Loucy (cell line): ENCODE measurements at regions not wholly inside any gene's neighbourhood (a gene's known extent, or its start where the extent isn't known, plus 50 kb on each side); places are given as distances from the start of the nearest gene placed in this dataset.
"Not testable (repeated sequence)": the region's sequence is repeated elsewhere in the genome, so short reads cannot be mapped to it uniquely, and the experiment has no call there.

Source experiments
- H2AFZ ChIP-seq: fragments of 200-600 bp; sonication (generic); 2 replicates; pipeline ENCODE4 v1.6.0; 2016; ENCODE audit warnings: antibody characterized with exemption, mild to moderate bottlenecking, low read length, moderate library complexity
- H3F3A ChIP-seq: fragments of 200-600 bp; 2 replicates; pipeline ENCODE4 v1.6.0; 2016; ENCODE audit warnings: antibody characterized with exemption, low read depth, mild to moderate bottlenecking
- H3K27me3 ChIP-seq: fragments of 200-600 bp; sonication (generic); 2 replicates; pipeline ENCODE4 v1.6.1; 2014; ENCODE audit warnings: low read length, mild to moderate bottlenecking; ENCODE audit not compliant: insufficient read depth, poor library complexity, severe bottlenecking
- H3K36me3 ChIP-seq: fragments of 200-600 bp; sonication (generic); 2 replicates; pipeline ENCODE4 v1.6.1; 2016; ENCODE audit warnings: low read length; ENCODE audit not compliant: insufficient read depth
- H3K4me1 ChIP-seq: fragments of 200-600 bp; sonication (generic); 2 replicates; pipeline ENCODE4 v1.5.1; 2014; ENCODE audit warnings: low read length, mild to moderate bottlenecking; ENCODE audit not compliant: insufficient read depth, poor library complexity, severe bottlenecking
- H3K4me2 ChIP-seq: fragments of 200-600 bp; sonication (generic); 2 replicates; pipeline ENCODE4 v1.6.0; 2014; ENCODE audit warnings: antibody characterized with exemption, low read length, low read depth, mild to moderate bottlenecking; ENCODE audit not compliant: poor library complexity, severe bottlenecking
- H3K4me3 ChIP-seq: fragments of 200-600 bp; sonication (generic); 2 replicates; pipeline ENCODE4 v1.5.1; 2014; ENCODE audit warnings: low read length, mild to moderate bottlenecking, mixed read lengths; ENCODE audit not compliant: poor library complexity, severe bottlenecking
- H3K79me2 ChIP-seq: fragments of 200-600 bp; sonication (generic); 2 replicates; pipeline ENCODE4 v1.6.1; 2014; ENCODE audit warnings: low read length; ENCODE audit not compliant: insufficient read depth
- H3K9ac ChIP-seq: fragments of 200-600 bp; sonication (generic); 2 replicates; pipeline ENCODE4 v1.6.0; 2014; ENCODE audit warnings: mild to moderate bottlenecking, low read depth, low read length, moderate library complexity; ENCODE audit not compliant: poor library complexity, severe bottlenecking
- H3K9me2 ChIP-seq: fragments of 200-600 bp; sonication (generic); replicated peaks from 2 replicates; pipeline ENCODE4 v1.6.1; 2016; ENCODE audit warnings: low read depth, low read length, mixed read lengths
- H3K9me3 ChIP-seq: fragments of 200-600 bp; sonication (generic); 2 replicates; pipeline ENCODE4 v1.6.1; 2014; ENCODE audit warnings: mild to moderate bottlenecking, antibody characterized with exemption, low read length, low read depth; ENCODE audit not compliant: insufficient read depth
- H4K20me1 ChIP-seq: fragments of 200-600 bp; sonication (generic); 2 replicates; pipeline ENCODE4 v1.6.0; 2014; ENCODE audit warnings: antibody characterized with exemption, low read length, mild to moderate bottlenecking; ENCODE audit not compliant: insufficient read depth, poor library complexity, severe bottlenecking
- CTCF ChIP-seq: fragments of 200-600 bp; sonication (generic); conservative IDR thresholded peaks from 2 replicates; pipeline ENCODE4 v1.5.1; 2014; ENCODE audit warnings: mild to moderate bottlenecking, antibody characterized with exemption, low read length
- EZH2phosphoT487 ChIP-seq: fragments of 200-600 bp; IDR thresholded peaks from 2 replicates; pipeline ENCODE4 v1.6.1; 2018; ENCODE audit warnings: antibody characterized with exemption, mild to moderate bottlenecking, moderate library complexity, borderline replicate concordance

GRCh38 chr17:52965856-52966255 lies 807.3 kb upstream of the CA10 start:
- Histone ChIP-seq H3K9me3 (no peaks in the 10 kb centered on the region), H3K79me2 (no peaks in the 10 kb centered on the region), H3K4me1 (no peaks in the 10 kb centered on the region), H3K27me3 (no peaks in the 10 kb centered on the region), H4K20me1 (no peaks in the 10 kb centered on the region), H3F3A (no peaks in the 10 kb centered on the region), H3K9ac (no peak overlapping the region), H3K36me3 (no peaks in the 10 kb centered on the region), H3K4me2 (no peak overlapping the region), H3K9me2 (no peaks in the 10 kb centered on the region), H3K4me3 (no peak overlapping the region), H2AFZ (no peak overlapping the region)
- TF ChIP-seq EZH2phosphoT487 (no peak), CTCF (no peak)

- not testable (repeated sequence) for H3F3A ChIP-seq, H2AFZ ChIP-seq, H3K4me2 ChIP-seq, H3K9me3 ChIP-seq, H4K20me1 ChIP-seq, H3K79me2 ChIP-seq, H3K9ac ChIP-seq, H3K4me3 ChIP-seq, H3K27me3 ChIP-seq, H3K9me2 ChIP-seq, H3K36me3 ChIP-seq, H3K4me1 ChIP-seq
These were observed 803.2 kb upstream of the CA10 start for GRCh38 chr17:52961751-52962150.

DNA sequence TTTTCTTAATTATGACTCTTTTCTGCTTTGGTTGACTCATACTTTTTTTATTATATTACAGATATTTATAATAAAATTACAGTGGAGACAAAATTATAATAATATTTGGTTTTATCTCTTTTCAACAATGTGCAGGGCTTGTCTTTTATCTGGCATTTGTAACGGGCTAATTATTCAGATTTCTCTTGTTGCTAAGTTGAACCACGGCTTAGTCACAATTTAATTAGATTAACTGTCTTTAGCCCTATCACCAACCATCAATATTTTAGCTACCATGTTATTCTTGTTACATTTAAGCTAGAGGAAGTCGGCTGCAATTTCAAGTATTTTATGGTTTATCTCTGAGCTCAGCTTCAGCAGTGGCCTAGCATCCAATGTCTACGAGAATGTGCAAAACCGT lies 798.9 kb upstream of the CA10 start:
- Histone ChIP-seq H3F3A (no peaks in the 10 kb centered on the region), H4K20me1 (no peaks in the 10 kb centered on the region), H3K9ac (no peak overlapping the region), H3K4me1 (no peaks in the 10 kb centered on the region), H3K9me3 (no peaks in the 10 kb centered on the region), H3K9me2 (no peaks in the 10 kb centered on the region), H3K36me3 (no peaks in the 10 kb centered on the region), H2AFZ (no peak overlapping the region), H3K27me3 (no peaks in the 10 kb centered on the region), H3K4me2 (no peak overlapping the region), H3K4me3 (no peak overlapping the region), H3K79me2 (no peaks in the 10 kb centered on the region)
- TF ChIP-seq CTCF = no peak
- no peak for TF ChIP-seq EZH2phosphoT487

GRCh38 chr17:52947418-52947817 lies 788.9 kb upstream of the CA10 start:
- Histone ChIP-seq H3K9ac (no peak overlapping the region), H4K20me1 (no peaks in the 10 kb centered on the region), H3K4me1 (no peaks in the 10 kb centered on the region), H3K79me2 (no peaks in the 10 kb centered on the region), H3K9me2 (no peaks in the 10 kb centered on the region; the same call in 1 of the 2 replicates), H3K9me3 (no peaks in the 10 kb centered on the region), H2AFZ (no peak overlapping the region), H3F3A (no peaks in the 10 kb centered on the region), H3K36me3 (no peaks in the 10 kb centered on the region), H3K4me2 (no peak overlapping the region), H3K4me3 (no peak overlapping the region), H3K27me3 (no peaks in the 10 kb centered on the region)
- TF ChIP-seq CTCF = no peak
